PC-9 (cell line): ENCODE measurements at regions not wholly inside any gene's neighbourhood (a gene's known extent, or its start where the extent isn't known, plus 50 kb on each side); places are given as distances from the start of the nearest gene placed in this dataset.

ENCODE experiments used
- EZH2 ChIP-seq: fragments of 200-600 bp; sonication (generic); IDR thresholded peaks from 2 replicates; pipeline ENCODE4 v1.8.0; 2017; ENCODE audit warnings: antibody characterized with exemption, low read depth
- TF ChIP-seq, protein P1 (sequence below): fragments of 200-600 bp; sonication (generic); conservative IDR thresholded peaks from 2 replicates; pipeline ENCODE4 v1.6.1; 2017; ENCODE audit warnings: mixed run types, antibody characterized with exemption, mild to moderate bottlenecking, moderate library complexity

DNA sequence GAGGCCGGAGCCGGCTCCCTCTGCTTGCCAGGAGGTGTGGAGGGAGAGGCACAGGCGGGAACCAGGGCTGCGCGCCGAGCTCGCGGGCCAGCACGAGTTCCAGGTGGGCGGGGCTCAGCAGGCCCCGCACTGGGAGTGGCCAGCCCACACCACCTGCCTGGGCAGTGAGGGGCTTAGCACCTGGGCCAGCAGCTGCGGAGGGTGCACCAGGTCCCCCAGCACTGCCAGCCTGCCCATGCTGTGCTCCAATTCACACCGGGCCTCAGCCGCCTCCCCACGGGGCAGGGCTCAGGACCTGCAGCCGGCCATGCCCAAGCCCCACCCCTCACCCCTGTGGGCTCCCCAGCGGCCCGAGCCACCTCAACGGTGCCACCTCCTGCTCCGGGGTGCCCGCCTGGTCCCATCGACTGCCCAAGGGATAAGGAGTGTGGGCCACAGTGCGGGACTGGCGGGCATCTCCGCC, 72.4 kb upstream of the PPP2R5C start:
- TF ChIP-seq, protein P1, sequence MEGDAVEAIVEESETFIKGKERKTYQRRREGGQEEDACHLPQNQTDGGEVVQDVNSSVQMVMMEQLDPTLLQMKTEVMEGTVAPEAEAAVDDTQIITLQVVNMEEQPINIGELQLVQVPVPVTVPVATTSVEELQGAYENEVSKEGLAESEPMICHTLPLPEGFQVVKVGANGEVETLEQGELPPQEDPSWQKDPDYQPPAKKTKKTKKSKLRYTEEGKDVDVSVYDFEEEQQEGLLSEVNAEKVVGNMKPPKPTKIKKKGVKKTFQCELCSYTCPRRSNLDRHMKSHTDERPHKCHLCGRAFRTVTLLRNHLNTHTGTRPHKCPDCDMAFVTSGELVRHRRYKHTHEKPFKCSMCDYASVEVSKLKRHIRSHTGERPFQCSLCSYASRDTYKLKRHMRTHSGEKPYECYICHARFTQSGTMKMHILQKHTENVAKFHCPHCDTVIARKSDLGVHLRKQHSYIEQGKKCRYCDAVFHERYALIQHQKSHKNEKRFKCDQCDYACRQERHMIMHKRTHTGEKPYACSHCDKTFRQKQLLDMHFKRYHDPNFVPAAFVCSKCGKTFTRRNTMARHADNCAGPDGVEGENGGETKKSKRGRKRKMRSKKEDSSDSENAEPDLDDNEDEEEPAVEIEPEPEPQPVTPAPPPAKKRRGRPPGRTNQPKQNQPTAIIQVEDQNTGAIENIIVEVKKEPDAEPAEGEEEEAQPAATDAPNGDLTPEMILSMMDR, result no peak
- no peak for TF ChIP-seq EZH2
